Chondrocyte (in vitro differentiated cells): ENCODE measurements at regions not wholly inside any gene's neighbourhood (a gene's known extent, or its start where the extent isn't known, plus 50 kb on each side); places are given as distances from the start of the nearest gene placed in this dataset.

Source experiments
- DNase-seq: peaks from one replicate; pipeline ENCODE4 v3.0.0; 2021; ENCODE audit warnings: mixed read lengths, low spot score
- H3K27ac Mint-ChIP-seq: one replicate; pipeline ENCODE4 v1.8.0; 2021; ENCODE audit warnings: mild to moderate bottlenecking, moderate library complexity, mixed read lengths; ENCODE audit not compliant: unreplicated experiment
- H3K27me3 Mint-ChIP-seq: 2 replicates; pipeline ENCODE4 v1.8.0; 2021; ENCODE audit warnings: low read depth, mixed read lengths
- H3K36me3 Mint-ChIP-seq: 2 replicates; pipeline ENCODE4 v1.8.0; 2021; ENCODE audit warnings: low read depth, mixed read lengths
- H3K4me1 Mint-ChIP-seq: 2 replicates; pipeline ENCODE4 v1.8.0; 2021; ENCODE audit warnings: low read depth, mild to moderate bottlenecking, mixed read lengths
- H3K4me3 Mint-ChIP-seq: one replicate; pipeline ENCODE4 v1.8.0; 2021; ENCODE audit warnings: mild to moderate bottlenecking, moderate library complexity, mixed read lengths; ENCODE audit not compliant: unreplicated experiment
- H3K9me3 Mint-ChIP-seq: 2 replicates; pipeline ENCODE4 v1.8.0; 2021; ENCODE audit warnings: low read depth, mixed read lengths
- TF ChIP-seq, protein P1 (sequence below): fragments of 200-600 bp; sonication (generic); IDR thresholded peaks from 2 replicates; pipeline ENCODE4 v1.5.0; 2021; ENCODE audit warnings: antibody characterized with exemption, mild to moderate bottlenecking, moderate library complexity

DNA sequence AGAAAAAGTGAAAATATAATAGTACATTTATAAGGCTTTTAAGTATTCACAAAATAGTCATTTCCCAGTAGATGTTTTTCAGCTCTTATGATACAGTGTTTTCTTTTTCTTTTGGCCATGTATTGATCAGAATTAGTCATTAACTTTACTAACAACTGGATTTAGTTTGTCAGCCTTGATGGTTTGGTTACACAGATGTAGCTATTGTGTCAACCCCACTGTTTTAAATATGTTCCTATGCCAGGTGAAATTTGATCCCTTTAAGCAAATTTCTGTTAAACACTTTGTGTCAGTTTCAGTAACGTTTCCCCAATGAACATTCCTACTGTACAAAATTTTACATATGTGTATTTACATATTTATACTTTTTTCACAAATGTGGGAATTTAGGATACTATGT lies 261.5 kb upstream of the STARD13 start:
- Mint-ChIP-seq H3K4me1 (peaks cover 12% of the 10 kb centered on the region), H3K4me3 (no peak overlapping the region), H3K27ac (no peak overlapping the region), H3K27me3 (no peaks in the 10 kb centered on the region), H3K9me3 (peaks cover 3% of the 10 kb centered on the region), H3K36me3 (no peaks in the 10 kb centered on the region)
- TF ChIP-seq, protein P1, sequence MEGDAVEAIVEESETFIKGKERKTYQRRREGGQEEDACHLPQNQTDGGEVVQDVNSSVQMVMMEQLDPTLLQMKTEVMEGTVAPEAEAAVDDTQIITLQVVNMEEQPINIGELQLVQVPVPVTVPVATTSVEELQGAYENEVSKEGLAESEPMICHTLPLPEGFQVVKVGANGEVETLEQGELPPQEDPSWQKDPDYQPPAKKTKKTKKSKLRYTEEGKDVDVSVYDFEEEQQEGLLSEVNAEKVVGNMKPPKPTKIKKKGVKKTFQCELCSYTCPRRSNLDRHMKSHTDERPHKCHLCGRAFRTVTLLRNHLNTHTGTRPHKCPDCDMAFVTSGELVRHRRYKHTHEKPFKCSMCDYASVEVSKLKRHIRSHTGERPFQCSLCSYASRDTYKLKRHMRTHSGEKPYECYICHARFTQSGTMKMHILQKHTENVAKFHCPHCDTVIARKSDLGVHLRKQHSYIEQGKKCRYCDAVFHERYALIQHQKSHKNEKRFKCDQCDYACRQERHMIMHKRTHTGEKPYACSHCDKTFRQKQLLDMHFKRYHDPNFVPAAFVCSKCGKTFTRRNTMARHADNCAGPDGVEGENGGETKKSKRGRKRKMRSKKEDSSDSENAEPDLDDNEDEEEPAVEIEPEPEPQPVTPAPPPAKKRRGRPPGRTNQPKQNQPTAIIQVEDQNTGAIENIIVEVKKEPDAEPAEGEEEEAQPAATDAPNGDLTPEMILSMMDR, result no peak
- DNase-seq, result no peak

DNA sequence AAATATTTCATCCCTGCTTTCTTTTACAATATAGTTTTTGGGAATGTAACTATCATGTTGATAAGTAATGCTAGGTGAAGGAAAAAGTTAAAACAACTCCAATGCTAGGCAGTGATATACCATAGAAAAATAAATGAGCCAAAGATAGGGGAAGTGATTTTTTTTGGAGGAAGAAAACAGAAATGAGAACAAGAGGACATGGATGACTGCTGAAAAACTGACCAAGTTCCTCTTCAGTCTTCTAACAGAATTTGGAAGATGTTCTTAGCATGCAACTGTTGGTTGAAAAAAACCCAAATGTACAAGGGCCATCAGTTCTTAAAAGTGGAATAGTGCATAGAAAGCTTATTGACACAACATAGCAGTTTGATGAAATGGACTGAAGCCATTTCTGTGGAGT lies 262.5 kb upstream of the STARD13 start:
- Mint-ChIP-seq H3K4me3 (no peak overlapping the region), H3K27me3 (no peaks in the 10 kb centered on the region), H3K4me1 (peaks cover 7% of the 10 kb centered on the region), H3K27ac (no peak overlapping the region), H3K9me3 (peaks cover 3% of the 10 kb centered on the region), H3K36me3 (no peaks in the 10 kb centered on the region)
- DNase-seq, result no peak
- TF ChIP-seq, protein P1, result no peak

DNA sequence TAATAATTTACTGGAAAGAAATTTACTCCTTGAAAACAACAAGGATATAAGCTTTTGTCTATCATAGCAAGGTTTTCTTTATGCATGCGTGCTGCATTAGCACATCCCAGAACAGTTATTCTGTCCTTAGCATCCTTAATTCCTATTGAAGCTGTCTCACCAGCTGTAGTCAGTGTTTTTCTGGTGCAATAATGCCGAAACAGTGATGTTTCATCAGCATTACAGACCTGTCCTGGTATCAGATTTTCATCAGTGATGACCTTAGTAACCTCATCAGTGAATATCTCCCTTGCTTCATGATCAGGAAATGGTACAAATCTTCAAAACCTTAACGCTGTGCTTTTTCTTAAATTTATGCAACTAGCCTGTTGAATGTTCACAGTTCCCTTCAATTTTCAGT lies 264.7 kb upstream of the STARD13 start:
- Mint-ChIP-seq H3K27ac (no peak overlapping the region), H3K36me3 (no peaks in the 10 kb centered on the region), H3K4me1 (peaks cover 8% of the 10 kb centered on the region), H3K9me3 (peaks cover 3% of the 10 kb centered on the region), H3K27me3 (no peaks in the 10 kb centered on the region), H3K4me3 (no peak overlapping the region)
- no peak for DNase-seq
- TF ChIP-seq, protein P1, result no peak

DNA sequence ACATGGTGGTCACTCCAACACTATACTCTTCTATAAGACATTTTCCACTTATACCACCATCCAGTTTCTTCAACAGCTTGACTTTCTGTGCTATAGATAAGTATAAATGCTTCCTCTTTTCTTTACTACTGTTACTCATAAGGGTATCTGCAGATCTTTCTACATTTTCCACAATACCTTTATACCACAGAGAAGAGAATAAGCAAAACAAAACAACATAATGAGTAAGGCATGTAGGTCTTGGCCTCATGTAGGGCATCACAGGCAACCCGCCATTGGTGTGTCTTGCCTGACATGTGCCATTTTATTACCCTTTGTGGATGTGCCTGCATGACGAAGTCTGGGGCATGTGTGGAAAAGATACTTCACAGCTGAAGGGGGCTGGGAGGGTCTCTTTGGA lies 265.3 kb upstream of the STARD13 start:
- TF ChIP-seq, protein P1, result no peak
- H3K9me3 Mint-ChIP-seq, result peaks cover 3% of the 10 kb centered on the region
- no peak overlapping the region for H3K27ac Mint-ChIP-seq
- H3K36me3 Mint-ChIP-seq, result no peaks in the 10 kb centered on the region
- no peak overlapping the region for H3K4me3 Mint-ChIP-seq
- peaks cover 14% of the 10 kb centered on the region for H3K4me1 Mint-ChIP-seq
- no peak for DNase-seq
- H3K27me3 Mint-ChIP-seq, result no peaks in the 10 kb centered on the region

DNA sequence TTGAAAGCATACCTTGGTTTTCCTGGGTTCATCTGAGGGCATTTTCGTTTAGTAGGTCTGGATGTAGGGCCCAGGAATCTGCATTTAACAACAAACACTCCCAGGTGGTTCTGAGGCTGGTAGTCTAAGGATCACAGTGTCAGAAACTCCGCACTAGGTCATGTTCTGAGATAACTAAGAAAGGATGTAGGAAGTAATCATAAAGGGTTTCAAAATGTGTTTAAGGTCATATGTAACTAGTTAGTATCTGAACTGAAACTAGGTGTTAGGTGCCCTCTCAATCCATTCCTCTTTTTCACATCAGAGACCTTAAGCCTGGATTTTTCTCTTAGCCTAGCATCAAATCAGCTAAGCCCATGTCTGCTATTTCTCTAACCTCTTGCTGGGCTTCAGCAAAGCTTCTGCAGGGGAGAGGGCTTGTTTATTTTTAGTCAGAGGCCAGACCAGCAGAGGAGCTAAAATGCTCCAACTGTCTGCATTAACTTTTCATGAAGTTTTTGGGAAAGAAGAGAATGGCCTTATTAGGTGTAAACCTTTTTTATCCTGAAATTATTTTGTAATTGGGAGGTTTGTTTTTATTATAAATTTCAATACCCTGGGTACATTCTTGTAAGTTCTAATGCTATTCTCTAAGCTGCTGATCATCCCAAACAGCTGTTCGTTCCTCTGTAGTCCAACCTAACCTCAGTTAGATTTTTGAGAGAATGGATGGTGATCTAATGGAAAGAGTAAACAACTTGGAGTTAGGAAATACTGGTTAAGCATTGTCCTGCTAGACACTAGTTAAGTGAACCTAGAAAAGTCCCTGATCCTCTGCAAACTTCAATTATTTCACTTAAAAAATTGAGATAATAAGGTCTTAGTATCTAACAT lies 262.8 kb upstream of the RFC3 start:
- Mint-ChIP-seq H3K9me3 (peaks cover 3% of the 10 kb centered on the region), H3K4me1 (peaks cover 23% of the 10 kb centered on the region), H3K36me3 (no peaks in the 10 kb centered on the region), H3K27ac (no peak overlapping the region), H3K27me3 (no peaks in the 10 kb centered on the region), H3K4me3 (no peak overlapping the region)
- TF ChIP-seq, protein P1, result no peak
- DNase-seq, result no peak
